Right lobe of liver (tissue), 4 donors: ENCODE measurements at regions not wholly inside any gene's neighbourhood (a gene's known extent, or its start where the extent isn't known, plus 50 kb on each side); places are given as distances from the start of the nearest gene placed in this dataset.

Experiments used
- POLR2A ChIP-seq: fragments of 450-650 bp; IDR thresholded peaks from one replicate; pipeline ENCODE4 v1.6.1; 2017; ENCODE audit warnings: antibody characterized with exemption, mild to moderate bottlenecking
- TF ChIP-seq, protein P1 (sequence below), 4 donors: fragments of 200-600 bp in 3 of 4; fragments of 450-650 bp in 1 of 4; IDR thresholded peaks; one replicate each; pipeline versions ENCODE4 v1.5.1 to v1.8.0; 2016 to 2022; ENCODE audit warnings: antibody characterized with exemption in 4 of 4, mild to moderate bottlenecking in 2 of 4
- donor health status: DM: no; HTN: no; CAD: no.
- donor health status: DM: no; HTN: no; CAD: no.
- donor health status: DM: no; HTN: yes; CAD: no.

GRCh38 chr2:210922419-210922818, 366.0 kb downstream of the CPS1 start:
- TF ChIP-seq POLR2A: no peak
- TF ChIP-seq, protein P1, sequence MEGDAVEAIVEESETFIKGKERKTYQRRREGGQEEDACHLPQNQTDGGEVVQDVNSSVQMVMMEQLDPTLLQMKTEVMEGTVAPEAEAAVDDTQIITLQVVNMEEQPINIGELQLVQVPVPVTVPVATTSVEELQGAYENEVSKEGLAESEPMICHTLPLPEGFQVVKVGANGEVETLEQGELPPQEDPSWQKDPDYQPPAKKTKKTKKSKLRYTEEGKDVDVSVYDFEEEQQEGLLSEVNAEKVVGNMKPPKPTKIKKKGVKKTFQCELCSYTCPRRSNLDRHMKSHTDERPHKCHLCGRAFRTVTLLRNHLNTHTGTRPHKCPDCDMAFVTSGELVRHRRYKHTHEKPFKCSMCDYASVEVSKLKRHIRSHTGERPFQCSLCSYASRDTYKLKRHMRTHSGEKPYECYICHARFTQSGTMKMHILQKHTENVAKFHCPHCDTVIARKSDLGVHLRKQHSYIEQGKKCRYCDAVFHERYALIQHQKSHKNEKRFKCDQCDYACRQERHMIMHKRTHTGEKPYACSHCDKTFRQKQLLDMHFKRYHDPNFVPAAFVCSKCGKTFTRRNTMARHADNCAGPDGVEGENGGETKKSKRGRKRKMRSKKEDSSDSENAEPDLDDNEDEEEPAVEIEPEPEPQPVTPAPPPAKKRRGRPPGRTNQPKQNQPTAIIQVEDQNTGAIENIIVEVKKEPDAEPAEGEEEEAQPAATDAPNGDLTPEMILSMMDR (IDR thresholded peaks at IDR 0.05): no peak
